GM12892 (cell line): ENCODE measurements at regions not wholly inside any gene's neighbourhood (a gene's known extent, or its start where the extent isn't known, plus 50 kb on each side); places are given as distances from the start of the nearest gene placed in this dataset.

Experiments used
- POLR2A ChIP-seq: IDR thresholded peaks from 2 replicates; pipeline ENCODE4 v1.6.1; 2011; ENCODE audit warnings: low read depth, low read length, control low read depth
- TAF1 ChIP-seq: IDR thresholded peaks from 2 replicates; pipeline ENCODE4 v1.6.1; 2011; ENCODE audit warnings: low read depth, mild to moderate bottlenecking, control low read depth, low read length, borderline replicate concordance

DNA sequence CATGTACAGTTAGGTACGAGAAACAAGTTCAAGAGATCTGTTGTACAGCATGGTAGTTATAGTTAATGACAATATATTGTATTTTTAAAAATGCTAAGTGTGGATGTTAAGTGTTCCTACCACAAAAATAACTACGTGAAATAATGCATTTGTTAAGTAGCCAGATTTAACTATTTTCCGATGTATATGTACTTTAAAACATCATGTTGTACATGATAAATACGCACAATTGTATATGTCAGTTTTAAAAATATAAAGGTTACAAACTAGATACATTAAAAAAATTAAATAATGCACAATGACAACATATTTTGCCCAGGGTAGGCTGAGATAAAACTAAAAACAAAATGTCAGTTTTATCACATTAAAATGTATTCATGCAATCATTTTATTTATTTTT, 285.1 kb upstream of the DCN start:
- TF ChIP-seq POLR2A (no peak), TAF1 (no peak)
